Gastrocnemius medialis (tissue), 4 donors: ENCODE measurements at regions not wholly inside any gene's neighbourhood (a gene's known extent, or its start where the extent isn't known, plus 50 kb on each side); places are given as distances from the start of the nearest gene placed in this dataset.

Experiments
- ATAC-seq, 2 donors: fragments of 150-250 bp; one replicate each; pipeline ENCODE4 v1.9.1; 2016
- DNase-seq, 2 donors: peaks; one replicate each; pipeline ENCODE4 v3.0.0-alpha.2; 2019
- H3K27ac ChIP-seq, 4 donors: fragments of 200-600 bp; sonication (generic); 1 replicate in 1 of 4; 2 replicates in 3 of 4; pipeline ENCODE4 v1.5.1; 2016 to 2018; ENCODE audit warnings: mild to moderate bottlenecking in 2 of 4, moderate library complexity in 1 of 4
- H3K27me3 ChIP-seq, 3 donors: fragments of 200-600 bp; sonication (generic) in 2 of 3; 1 replicate in 1 of 3; 2 replicates in 2 of 3; pipeline versions ENCODE4 v1.5.1 to v1.6.0; 2016 to 2019; ENCODE audit warnings: mild to moderate bottlenecking in 1 of 3, moderate library complexity in 1 of 3
- H3K36me3 ChIP-seq, 2 donors: fragments of 200-600 bp; sonication (generic) in 1 of 2; one replicate each; pipeline ENCODE4 v1.5.1; 2017 to 2018
- H3K4me1 ChIP-seq, 2 donors: fragments of 200-600 bp; sonication (generic) in 1 of 2; one replicate each; pipeline ENCODE4 v1.5.1; 2016 to 2017; ENCODE audit warnings: mild to moderate bottlenecking in 2 of 2
- H3K4me3 ChIP-seq, 4 donors: fragments of 200-600 bp; sonication (generic) in 3 of 4; 1 replicate in 1 of 4; 2 replicates in 3 of 4; pipeline ENCODE4 v1.5.1; 2016 to 2019; ENCODE audit warnings: mild to moderate bottlenecking in 2 of 4
- H3K9me3 ChIP-seq, 3 donors: fragments of 200-600 bp; sonication (generic) in 2 of 3; 1 replicate in 1 of 3; 2 replicates in 2 of 3; pipeline ENCODE4 v1.5.1; 2016 to 2019
- POLR2A ChIP-seq, 2 donors: fragments of 450-650 bp; IDR thresholded peaks; one replicate each; pipeline ENCODE4 v1.6.1; 2017; ENCODE audit warnings: antibody characterized with exemption in 2 of 2, mild to moderate bottlenecking in 2 of 2, moderate library complexity in 2 of 2
- in situ Hi-C, 4 donors: fragments of 200-750 bp; cut with MboI; loops; one replicate each; pipeline versions ENCODE4 v1.15.0 to v1.8.0; 2017; ENCODE audit warnings: low sequenced_read_pairs in 4 of 4
- intact Hi-C: fragments of 100-400 bp; cut with DNase I; formaldehyde crosslinking; loops from one replicate; pipeline ENCODE4 v1.15.1; 2023; ENCODE audit warnings: low total_unique reads
- TF ChIP-seq, protein P1 (sequence below), 5 experiments: fragments of 450-650 bp in 3 of 5; fragments of 200-600 bp in 2 of 5; sonication (generic) in 2 of 5; IDR thresholded peaks in 4 of 5; conservative IDR thresholded peaks in 1 of 5; 1 replicate in 4 of 5; 2 replicates in 1 of 5; pipeline ENCODE4 v1.5.1; 2016 to 2019; ENCODE audit warnings: antibody characterized with exemption in 5 of 5, mild to moderate bottlenecking in 3 of 5, moderate library complexity in 3 of 5

DNA sequence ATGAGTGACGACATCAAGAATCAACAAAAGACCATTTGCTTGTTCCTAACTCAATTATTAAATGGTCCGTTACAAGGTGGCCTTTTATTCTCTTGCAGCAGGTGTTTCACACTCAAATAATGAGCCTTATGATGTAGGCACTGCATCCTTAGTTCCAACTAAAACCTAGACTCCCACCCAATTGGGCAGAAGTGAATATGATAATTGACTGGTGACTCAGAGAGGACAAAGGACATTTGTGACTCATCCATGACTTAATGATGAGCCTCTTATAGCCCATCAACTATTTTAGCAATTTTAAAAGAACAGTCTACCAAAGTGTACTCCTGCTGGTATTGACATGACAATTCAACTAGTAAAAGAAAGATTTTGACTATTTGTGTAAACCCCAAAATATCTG lies 1027.8 kb upstream of the PHF14 start:
- Histone ChIP-seq H3K36me3 (no peaks in the 10 kb centered on the region), H3K27ac (no peak overlapping the region), H3K9me3 (no peaks in the 10 kb centered on the region), H3K4me1 (no peaks in the 10 kb centered on the region), H3K4me3 (no peak overlapping the region), H3K27me3 (no peaks in the 10 kb centered on the region)
- TF ChIP-seq, protein P1, sequence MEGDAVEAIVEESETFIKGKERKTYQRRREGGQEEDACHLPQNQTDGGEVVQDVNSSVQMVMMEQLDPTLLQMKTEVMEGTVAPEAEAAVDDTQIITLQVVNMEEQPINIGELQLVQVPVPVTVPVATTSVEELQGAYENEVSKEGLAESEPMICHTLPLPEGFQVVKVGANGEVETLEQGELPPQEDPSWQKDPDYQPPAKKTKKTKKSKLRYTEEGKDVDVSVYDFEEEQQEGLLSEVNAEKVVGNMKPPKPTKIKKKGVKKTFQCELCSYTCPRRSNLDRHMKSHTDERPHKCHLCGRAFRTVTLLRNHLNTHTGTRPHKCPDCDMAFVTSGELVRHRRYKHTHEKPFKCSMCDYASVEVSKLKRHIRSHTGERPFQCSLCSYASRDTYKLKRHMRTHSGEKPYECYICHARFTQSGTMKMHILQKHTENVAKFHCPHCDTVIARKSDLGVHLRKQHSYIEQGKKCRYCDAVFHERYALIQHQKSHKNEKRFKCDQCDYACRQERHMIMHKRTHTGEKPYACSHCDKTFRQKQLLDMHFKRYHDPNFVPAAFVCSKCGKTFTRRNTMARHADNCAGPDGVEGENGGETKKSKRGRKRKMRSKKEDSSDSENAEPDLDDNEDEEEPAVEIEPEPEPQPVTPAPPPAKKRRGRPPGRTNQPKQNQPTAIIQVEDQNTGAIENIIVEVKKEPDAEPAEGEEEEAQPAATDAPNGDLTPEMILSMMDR (IDR thresholded peaks at IDR 0.05 in 4 of 5, conservative IDR thresholded peaks at IDR 0.05 in 1 of 5), result no peak
- TF ChIP-seq POLR2A (IDR thresholded peaks at IDR 0.05), result no peak
- intact Hi-C loops, result no loop called here
- ATAC-seq, result no peak
- no peak for DNase-seq
- in situ Hi-C loops, result no loop called here

DNA sequence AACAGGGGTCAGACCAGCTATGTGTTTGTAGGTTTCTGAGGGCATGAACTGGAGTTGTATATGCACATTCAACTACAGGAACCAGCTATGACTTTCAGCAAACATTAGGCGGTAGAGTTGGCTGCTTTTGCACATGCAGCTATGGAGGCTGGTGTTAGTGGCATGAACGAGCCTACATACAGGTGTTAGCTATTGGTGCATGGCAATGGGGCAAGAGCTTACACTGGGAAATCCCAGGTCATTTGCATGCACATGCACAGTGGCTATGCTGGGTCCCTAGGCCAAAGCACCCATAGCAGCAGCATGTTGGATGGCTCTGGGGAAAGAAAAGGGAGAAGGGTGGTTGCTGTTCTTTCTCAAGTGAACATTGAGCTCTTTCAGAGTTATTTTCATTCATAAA lies 1018.5 kb upstream of the PHF14 start:
- intact Hi-C loops, result no loop called here
- Histone ChIP-seq H3K4me1 (no peaks in the 10 kb centered on the region), H3K27ac (no peak overlapping the region), H3K27me3 (no peaks in the 10 kb centered on the region), H3K9me3 (no peaks in the 10 kb centered on the region), H3K36me3 (no peaks in the 10 kb centered on the region), H3K4me3 (no peak overlapping the region)
- in situ Hi-C loops, result no loop called here
- TF ChIP-seq, protein P1 (IDR thresholded peaks at IDR 0.05 in 4 of 5, conservative IDR thresholded peaks at IDR 0.05 in 1 of 5), result no peak
- no peak for TF ChIP-seq POLR2A (IDR thresholded peaks at IDR 0.05)
- DNase-seq, result no peak
- ATAC-seq, result no peak

DNA sequence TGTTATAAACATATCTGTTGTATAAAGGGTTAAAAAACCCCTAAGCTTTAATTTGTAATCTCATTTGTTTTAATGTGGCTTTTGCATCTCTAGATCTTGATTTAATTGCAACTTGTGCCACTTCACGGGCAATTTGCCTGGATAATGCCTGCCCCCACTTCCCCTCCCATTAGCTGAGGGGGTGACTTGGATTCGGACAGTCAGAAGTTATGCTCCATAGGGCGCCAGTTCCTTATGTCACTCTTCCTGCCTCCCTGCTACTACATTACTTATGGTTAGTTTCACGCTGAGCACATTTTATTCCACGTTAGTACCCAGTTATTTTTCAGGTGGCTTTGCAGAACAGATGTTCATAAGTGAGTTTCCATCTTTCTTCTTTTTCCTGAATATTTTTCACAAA lies 1015.2 kb upstream of the PHF14 start:
- Histone ChIP-seq H3K27me3 (no peaks in the 10 kb centered on the region), H3K4me3 (no peak overlapping the region), H3K9me3 (no peaks in the 10 kb centered on the region), H3K27ac (no peak overlapping the region), H3K4me1 (no peaks in the 10 kb centered on the region), H3K36me3 (no peaks in the 10 kb centered on the region)
- intact Hi-C loops, result no loop called here
- ATAC-seq, result no peak
- no peak for TF ChIP-seq POLR2A (IDR thresholded peaks at IDR 0.05)
- TF ChIP-seq, protein P1 (IDR thresholded peaks at IDR 0.05 in 4 of 5, conservative IDR thresholded peaks at IDR 0.05 in 1 of 5), result no peak
- no peak for DNase-seq
- in situ Hi-C loops, result no loop called here

DNA sequence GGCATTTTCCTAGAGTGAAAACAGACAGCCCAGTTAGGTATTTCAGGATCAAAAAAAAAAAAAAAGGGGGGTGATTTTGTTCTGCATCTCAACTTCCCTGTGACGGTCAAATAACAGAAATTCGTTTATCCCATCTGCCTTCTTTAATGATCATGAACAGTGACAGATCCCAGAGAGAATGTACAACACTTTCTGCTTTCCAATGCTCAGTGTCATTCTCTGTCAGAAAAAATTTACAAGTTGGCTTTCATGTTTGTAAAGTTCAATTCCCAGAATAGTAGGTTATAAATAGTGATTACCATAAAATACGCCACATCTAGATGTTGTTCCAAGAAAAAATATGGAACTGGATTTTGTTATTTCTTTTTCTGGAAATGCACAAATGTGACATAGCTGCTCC lies 1013.2 kb upstream of the PHF14 start:
- in situ Hi-C loops (no loop called here), intact Hi-C loops (no loop called here)
- Histone ChIP-seq H3K4me3 (no peak overlapping the region), H3K27me3 (no peaks in the 10 kb centered on the region), H3K9me3 (no peaks in the 10 kb centered on the region), H3K27ac (no peak overlapping the region), H3K36me3 (no peaks in the 10 kb centered on the region), H3K4me1 (no peaks in the 10 kb centered on the region)
- DNase-seq, result no peak
- ATAC-seq, result no peak
- no peak for TF ChIP-seq POLR2A (IDR thresholded peaks at IDR 0.05)
- TF ChIP-seq, protein P1 (IDR thresholded peaks at IDR 0.05 in 4 of 5, conservative IDR thresholded peaks at IDR 0.05 in 1 of 5), result no peak

DNA sequence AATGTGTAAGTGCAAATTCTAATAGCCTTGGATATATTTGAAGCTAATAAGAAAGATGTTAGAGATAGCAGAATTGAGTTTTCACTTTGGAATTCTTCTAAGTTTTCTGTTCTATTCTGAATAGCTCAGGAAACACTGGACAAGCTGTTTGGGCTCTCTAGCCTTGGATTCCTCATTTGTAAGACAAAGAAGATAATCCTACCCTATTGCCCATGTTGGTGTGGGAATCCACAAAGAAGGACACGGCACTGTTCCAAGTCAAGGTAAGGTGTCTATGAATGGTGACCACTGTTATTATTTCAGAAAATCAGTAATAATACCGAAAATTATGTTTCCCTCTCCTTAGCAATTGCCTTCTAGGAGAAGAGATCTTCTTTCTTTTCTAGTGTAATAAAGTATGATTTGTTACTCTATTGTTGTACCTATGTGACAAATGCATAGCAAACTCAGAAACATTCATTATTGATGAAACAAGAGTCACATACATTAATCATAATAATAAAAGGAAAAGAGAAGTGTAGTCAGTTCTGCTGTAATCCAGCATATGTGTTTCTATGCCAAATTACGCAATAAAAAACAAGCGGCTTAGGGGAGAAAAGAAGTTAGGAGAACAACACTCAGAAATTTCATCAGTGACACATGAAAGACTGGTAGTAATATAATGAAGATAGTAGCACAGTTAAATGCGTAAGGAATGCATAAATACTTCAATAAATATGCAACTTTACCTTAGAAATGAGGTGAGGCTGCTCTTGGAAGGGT lies 1012.3 kb upstream of the PHF14 start:
- Histone ChIP-seq H3K27me3 (no peaks in the 10 kb centered on the region), H3K4me1 (no peaks in the 10 kb centered on the region), H3K27ac (no peak overlapping the region), H3K9me3 (no peaks in the 10 kb centered on the region), H3K36me3 (no peaks in the 10 kb centered on the region), H3K4me3 (no peak overlapping the region)
- in situ Hi-C loops, result no loop called here
- ATAC-seq, result no peak
- TF ChIP-seq, protein P1 (IDR thresholded peaks at IDR 0.05 in 4 of 5, conservative IDR thresholded peaks at IDR 0.05 in 1 of 5), result no peak
- TF ChIP-seq POLR2A (IDR thresholded peaks at IDR 0.05), result no peak
- intact Hi-C loops, result no loop called here
- no peak for DNase-seq
